HepG2 (cell line): ENCODE measurements at regions not wholly inside any gene's neighbourhood (a gene's known extent, or its start where the extent isn't known, plus 50 kb on each side); places are given as distances from the start of the nearest gene placed in this dataset.

Source experiments
- ATAC-seq: fragments of 200-7000 bp; cut with Tn5 transposase; 3 replicates; pipeline ENCODE4 v1.9.1; 2020; ENCODE audit warnings: mild to moderate bottlenecking, moderate library complexity
- BruUV-seq: library from RNA; stranded (reverse); fragments of 400-500 nt; replicated peaks from 2 replicates; lab custom pipeline; 2021; lab: Mats Ljungman, UMichigan
- CTCF ChIA-PET: fragments of 300-600 bp; formaldehyde crosslinking; extraction: SDS; loops from one replicate; lab custom pipeline; 2021; ENCODE audit warnings: low total read pairs, inconsistent platforms, low intra/inter-chr PET ratio; lab: Yijun Ruan, JAX
- POLR2A ChIA-PET: fragments of 350-600 bp; sonication (Branson Sonifier 250); formaldehyde crosslinking; loops from one replicate; lab custom pipeline; 2020; ENCODE audit warnings: antibody characterized with exemption, inconsistent platforms; lab: Yijun Ruan, JAX
- DNase-seq: peaks from one replicate; pipeline ENCODE4 v3.0.0-alpha.2; 2015; ENCODE audit warnings: low spot score
- FAIRE-seq: peaks from 3 replicates; lab custom pipeline; 2011; peaks lifted over from hg19 to GRCh38; lab: Jason Lieb, UNC
- H2AFZ ChIP-seq: one replicate; pipeline ENCODE4 v1.6.1; 2011; ENCODE audit warnings: low read length, inconsistent platforms
- H3K27ac ChIP-seq: fragments of 300-600 bp; 3 replicates; pipeline ENCODE4 v1.8.0; 2011; ENCODE audit warnings: mixed run types, mild to moderate bottlenecking, mixed read lengths, low read length, inconsistent platforms; ENCODE audit not compliant: insufficient read depth; ENCODE audit errors: extremely low read length
- H3K27me3 ChIP-seq, 2 experiments: fragments of 200-600 bp in 1 of 2; 2 replicates in 1 of 2; 3 replicates in 1 of 2; pipeline versions ENCODE4 v1.6.0 to v1.8.0; 2011; ENCODE audit warnings: low read length in 2 of 2, mild to moderate bottlenecking in 2 of 2, moderate library complexity in 2 of 2, inconsistent platforms in 1 of 2; ENCODE audit not compliant: insufficient read depth in 2 of 2, control insufficient read depth in 1 of 2
- H3K36me3 ChIP-seq, 2 experiments: fragments of 200-600 bp in 1 of 2; replicated peaks in 1 of 2; 2 replicates in 1 of 2; 3 replicates in 1 of 2; pipeline versions ENCODE4 v1.5.1 to v1.8.0; 2011; ENCODE audit warnings: low read length in 2 of 2, inconsistent platforms in 1 of 2; ENCODE audit not compliant: insufficient read depth in 2 of 2, control insufficient read depth in 1 of 2
- H3K4me1 ChIP-seq: 2 replicates; pipeline ENCODE4 v1.5.1; 2012; ENCODE audit warnings: low read length, inconsistent platforms; ENCODE audit not compliant: insufficient read depth
- H3K4me2 ChIP-seq: 2 replicates; pipeline ENCODE4 v1.6.0; 2011; ENCODE audit warnings: low read depth, low read length, inconsistent platforms
- H3K4me3 ChIP-seq, 3 experiments: fragments of 200-600 bp in 1 of 3; sonication (generic), shearing (Covaris generic) in 1 of 3; replicated peaks in 1 of 3; 2 replicates each; pipeline ENCODE4 v1.5.1; 2011 to 2016; ENCODE audit warnings: low read length in 3 of 3, inconsistent platforms in 2 of 3, low read depth in 2 of 3, mild to moderate bottlenecking in 2 of 3, control low read depth in 1 of 3, mixed read lengths in 1 of 3; ENCODE audit not compliant: insufficient read depth in 1 of 3
- H3K79me2 ChIP-seq: one replicate; pipeline ENCODE4 v1.6.1; 2011; ENCODE audit warnings: low read length, inconsistent platforms; ENCODE audit not compliant: insufficient read depth
- H3K9ac ChIP-seq: 2 replicates; pipeline ENCODE4 v1.6.0; 2011; ENCODE audit warnings: mild to moderate bottlenecking, low read depth, low read length, inconsistent platforms; ENCODE audit not compliant: insufficient read depth
- H3K9me3 ChIP-seq: 2 replicates; pipeline ENCODE4 v1.5.1; 2012; ENCODE audit warnings: mild to moderate bottlenecking, low read length
- H4K20me1 ChIP-seq: 2 replicates; pipeline ENCODE4 v1.6.0; 2011; ENCODE audit warnings: inconsistent platforms, mild to moderate bottlenecking, low read length, moderate library complexity; ENCODE audit not compliant: insufficient read depth
- NPAS2 ChIP-seq: sonication (generic); formaldehyde crosslinking; IDR thresholded peaks from 2 replicates; pipeline ENCODE4 v1.8.0; 2022; ENCODE audit warnings: mild to moderate bottlenecking, missing genetic modification reagents, borderline replicate concordance
- SIN3A ChIP-seq: IDR thresholded peaks from 2 replicates; pipeline ENCODE4 v1.6.1; 2011; ENCODE audit warnings: low read depth, mild to moderate bottlenecking, control low read depth, low read length, borderline replicate concordance
- SMARCC2 ChIP-seq: fragments of 450-650 bp; IDR thresholded peaks from 2 replicates; pipeline ENCODE4 v1.6.1; 2017; ENCODE audit warnings: antibody characterized with exemption, mild to moderate bottlenecking
- SRF ChIP-seq: IDR thresholded peaks from 2 replicates; pipeline ENCODE4 v1.6.1; 2011; ENCODE audit warnings: mild to moderate bottlenecking, low read depth, low read length, moderate library complexity
- ZBTB21 ChIP-seq: sonication (generic); formaldehyde crosslinking; IDR thresholded peaks from 2 replicates; pipeline ENCODE4 v1.4.0; 2020; ENCODE audit warnings: missing genetic modification reagents
- ZNF616 ChIP-seq: sonication (generic); formaldehyde crosslinking; IDR thresholded peaks from 2 replicates; pipeline ENCODE4 v1.5.0; 2020; ENCODE audit warnings: low read depth, mild to moderate bottlenecking, missing genetic modification reagents
- ZNF747 ChIP-seq: sonication (generic); formaldehyde crosslinking; IDR thresholded peaks from 2 replicates; pipeline ENCODE4 v1.8.1; 2023; ENCODE audit warnings: missing genetic modification reagents, mild to moderate bottlenecking, borderline replicate concordance
- WGBS: methylation state at CpG from one replicate; pipeline ENCODE4 v1.1.6; 2017; ENCODE audit warnings: low lambda C conversion rate; 5-methylcytosine and 5-hydroxymethylcytosine counted together
- in situ Hi-C: cut with HindIII; loops from 2 replicates; pipeline ENCODE4 v1.10.0; 2017; ENCODE audit warnings: low pct_unique_long_range_greater_than_20kb; ENCODE audit not compliant: extremely low pct_ligation_motif_present
- intact Hi-C: fragments of 100-400 bp; cut with micrococcal nuclease; formaldehyde crosslinking; loops from one replicate; pipeline ENCODE4 v1.10.0; 2022; ENCODE audit not compliant: unreplicated experiment
- TF ChIP-seq, protein P1 (sequence below): sonication (generic); formaldehyde crosslinking; IDR thresholded peaks from 2 replicates; pipeline ENCODE4 v1.5.1; 2020; ENCODE audit warnings: missing genetic modification reagents, mild to moderate bottlenecking, borderline replicate concordance
- TF ChIP-seq, protein P2 (sequence below): sonication (generic); formaldehyde crosslinking; IDR thresholded peaks from 2 replicates; pipeline ENCODE4 v1.4.0; 2020; ENCODE audit warnings: low read depth, mild to moderate bottlenecking, missing genetic modification reagents
- TF ChIP-seq, protein P3 (sequence below): sonication (generic); formaldehyde crosslinking; IDR thresholded peaks from 2 replicates; pipeline ENCODE4 v1.9.0; 2021; ENCODE audit warnings: mild to moderate bottlenecking, missing genetic modification reagents

DNA sequence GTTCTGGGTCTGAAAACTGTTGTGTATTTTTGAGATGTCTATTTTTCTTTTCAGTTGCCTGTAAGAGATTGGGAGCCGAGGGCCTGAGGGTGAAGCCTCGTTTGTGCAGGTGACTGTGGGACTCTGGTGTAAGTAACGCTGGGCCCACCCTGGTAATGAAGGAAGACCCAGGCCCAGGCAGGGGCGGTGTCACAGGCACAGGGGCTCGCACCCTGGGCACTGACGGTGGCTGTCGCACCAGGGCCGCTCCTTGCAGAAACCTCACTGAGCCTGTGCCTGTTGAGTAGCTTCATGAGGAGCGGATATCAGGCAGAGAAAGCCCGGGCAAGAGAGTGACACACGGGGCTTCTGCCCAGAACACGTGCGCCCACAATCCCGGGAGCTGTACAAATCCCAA, 541.4 kb downstream of the TRIML1 start (continued):
- TF ChIP-seq SMARCC2 (no peak), ZNF747 (CRISPR knock-in tag) (no peak), NPAS2 (CRISPR knock-in tag) (no peak)
- TF ChIP-seq, all 625 proteins: peak for 0

DNA sequence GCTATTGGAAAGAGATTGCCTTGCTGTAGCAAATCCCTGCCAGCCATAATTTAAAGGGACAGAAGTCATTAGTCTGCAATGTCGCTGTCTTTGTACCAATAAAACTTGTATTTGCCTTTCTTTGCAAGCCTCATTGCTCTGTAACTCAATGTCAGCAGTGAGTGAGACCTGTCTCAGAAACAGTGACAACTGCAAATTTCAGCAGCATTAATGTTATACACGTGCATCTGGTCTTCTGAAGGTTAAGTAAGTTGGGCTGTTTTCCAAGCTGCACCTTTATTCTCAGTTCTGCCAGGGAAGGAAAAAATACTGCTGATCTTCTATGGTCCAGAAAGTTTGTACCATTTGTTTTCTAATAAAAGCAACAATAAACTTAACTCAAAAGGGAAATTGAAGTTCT, 543.1 kb downstream of the TRIML1 start:
- BruUV-seq = no TSS peak
- no peaks in the 10 kb centered on the region for H3K9me3 ChIP-seq
- H3K9ac ChIP-seq = no peak overlapping the region
- H3K27me3 ChIP-seq = peaks cover 0 to 3% of the 10 kb centered on the region in 2 experiments; a peak in 2 of 5 replicates
- no peaks in the 10 kb centered on the region for H3K36me3 ChIP-seq
- no peaks in the 10 kb centered on the region for H3K4me1 ChIP-seq
- ChIA-PET CTCF (no interaction called here), POLR2A (no interaction called here)
- no peaks in the 10 kb centered on the region for H4K20me1 ChIP-seq
- intact Hi-C loops (no loop called here), in situ Hi-C loops (no loop called here)
- H3K79me2 ChIP-seq = no peaks in the 10 kb centered on the region
- no peak overlapping the region for H3K4me3 ChIP-seq
- ATAC-seq (no peak), FAIRE-seq (no peak), DNase-seq (no peak)
- H3K27ac ChIP-seq = no peak overlapping the region
- 6% methylated on average over 2 of the region's 2 CpGs for WGBS
- no peak overlapping the region for H2AFZ ChIP-seq
- H3K4me2 ChIP-seq = no peak overlapping the region
- TF ChIP-seq SIN3A (no peak), ZNF616 (CRISPR knock-in tag) (no peak), ZBTB21 (no peak), SRF (no peak)
- TF ChIP-seq, protein P1, sequence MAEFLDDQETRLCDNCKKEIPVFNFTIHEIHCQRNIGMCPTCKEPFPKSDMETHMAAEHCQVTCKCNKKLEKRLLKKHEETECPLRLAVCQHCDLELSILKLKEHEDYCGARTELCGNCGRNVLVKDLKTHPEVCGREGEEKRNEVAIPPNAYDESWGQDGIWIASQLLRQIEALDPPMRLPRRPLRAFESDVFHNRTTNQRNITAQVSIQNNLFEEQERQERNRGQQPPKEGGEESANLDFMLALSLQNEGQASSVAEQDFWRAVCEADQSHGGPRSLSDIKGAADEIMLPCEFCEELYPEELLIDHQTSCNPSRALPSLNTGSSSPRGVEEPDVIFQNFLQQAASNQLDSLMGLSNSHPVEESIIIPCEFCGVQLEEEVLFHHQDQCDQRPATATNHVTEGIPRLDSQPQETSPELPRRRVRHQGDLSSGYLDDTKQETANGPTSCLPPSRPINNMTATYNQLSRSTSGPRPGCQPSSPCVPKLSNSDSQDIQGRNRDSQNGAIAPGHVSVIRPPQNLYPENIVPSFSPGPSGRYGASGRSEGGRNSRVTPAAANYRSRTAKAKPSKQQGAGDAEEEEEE = no peak
- TF ChIP-seq, protein P2, sequence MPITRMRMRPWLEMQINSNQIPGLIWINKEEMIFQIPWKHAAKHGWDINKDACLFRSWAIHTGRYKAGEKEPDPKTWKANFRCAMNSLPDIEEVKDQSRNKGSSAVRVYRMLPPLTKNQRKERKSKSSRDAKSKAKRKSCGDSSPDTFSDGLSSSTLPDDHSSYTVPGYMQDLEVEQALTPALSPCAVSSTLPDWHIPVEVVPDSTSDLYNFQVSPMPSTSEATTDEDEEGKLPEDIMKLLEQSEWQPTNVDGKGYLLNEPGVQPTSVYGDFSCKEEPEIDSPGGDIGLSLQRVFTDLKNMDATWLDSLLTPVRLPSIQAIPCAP (CRISPR knock-in tag) = no peak
- TF ChIP-seq, protein P3, sequence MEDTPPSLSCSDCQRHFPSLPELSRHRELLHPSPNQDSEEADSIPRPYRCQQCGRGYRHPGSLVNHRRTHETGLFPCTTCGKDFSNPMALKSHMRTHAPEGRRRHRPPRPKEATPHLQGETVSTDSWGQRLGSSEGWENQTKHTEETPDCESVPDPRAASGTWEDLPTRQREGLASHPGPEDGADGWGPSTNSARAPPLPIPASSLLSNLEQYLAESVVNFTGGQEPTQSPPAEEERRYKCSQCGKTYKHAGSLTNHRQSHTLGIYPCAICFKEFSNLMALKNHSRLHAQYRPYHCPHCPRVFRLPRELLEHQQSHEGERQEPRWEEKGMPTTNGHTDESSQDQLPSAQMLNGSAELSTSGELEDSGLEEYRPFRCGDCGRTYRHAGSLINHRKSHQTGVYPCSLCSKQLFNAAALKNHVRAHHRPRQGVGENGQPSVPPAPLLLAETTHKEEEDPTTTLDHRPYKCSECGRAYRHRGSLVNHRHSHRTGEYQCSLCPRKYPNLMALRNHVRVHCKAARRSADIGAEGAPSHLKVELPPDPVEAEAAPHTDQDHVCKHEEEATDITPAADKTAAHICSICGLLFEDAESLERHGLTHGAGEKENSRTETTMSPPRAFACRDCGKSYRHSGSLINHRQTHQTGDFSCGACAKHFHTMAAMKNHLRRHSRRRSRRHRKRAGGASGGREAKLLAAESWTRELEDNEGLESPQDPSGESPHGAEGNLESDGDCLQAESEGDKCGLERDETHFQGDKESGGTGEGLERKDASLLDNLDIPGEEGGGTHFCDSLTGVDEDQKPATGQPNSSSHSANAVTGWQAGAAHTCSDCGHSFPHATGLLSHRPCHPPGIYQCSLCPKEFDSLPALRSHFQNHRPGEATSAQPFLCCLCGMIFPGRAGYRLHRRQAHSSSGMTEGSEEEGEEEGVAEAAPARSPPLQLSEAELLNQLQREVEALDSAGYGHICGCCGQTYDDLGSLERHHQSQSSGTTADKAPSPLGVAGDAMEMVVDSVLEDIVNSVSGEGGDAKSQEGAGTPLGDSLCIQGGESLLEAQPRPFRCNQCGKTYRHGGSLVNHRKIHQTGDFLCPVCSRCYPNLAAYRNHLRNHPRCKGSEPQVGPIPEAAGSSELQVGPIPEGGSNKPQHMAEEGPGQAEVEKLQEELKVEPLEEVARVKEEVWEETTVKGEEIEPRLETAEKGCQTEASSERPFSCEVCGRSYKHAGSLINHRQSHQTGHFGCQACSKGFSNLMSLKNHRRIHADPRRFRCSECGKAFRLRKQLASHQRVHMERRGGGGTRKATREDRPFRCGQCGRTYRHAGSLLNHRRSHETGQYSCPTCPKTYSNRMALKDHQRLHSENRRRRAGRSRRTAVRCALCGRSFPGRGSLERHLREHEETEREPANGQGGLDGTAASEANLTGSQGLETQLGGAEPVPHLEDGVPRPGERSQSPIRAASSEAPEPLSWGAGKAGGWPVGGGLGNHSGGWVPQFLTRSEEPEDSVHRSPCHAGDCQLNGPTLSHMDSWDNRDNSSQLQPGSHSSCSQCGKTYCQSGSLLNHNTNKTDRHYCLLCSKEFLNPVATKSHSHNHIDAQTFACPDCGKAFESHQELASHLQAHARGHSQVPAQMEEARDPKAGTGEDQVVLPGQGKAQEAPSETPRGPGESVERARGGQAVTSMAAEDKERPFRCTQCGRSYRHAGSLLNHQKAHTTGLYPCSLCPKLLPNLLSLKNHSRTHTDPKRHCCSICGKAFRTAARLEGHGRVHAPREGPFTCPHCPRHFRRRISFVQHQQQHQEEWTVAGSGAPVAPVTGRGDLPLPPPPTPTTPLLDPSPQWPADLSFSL (CRISPR knock-in tag) = no peak
